Left ventricle myocardium inferior (tissue), 1 donor: ENCODE measurements at regions not wholly inside any gene's neighbourhood (a gene's known extent, or its start where the extent isn't known, plus 50 kb on each side); places are given as distances from the start of the nearest gene placed in this dataset.
"Not testable (repeated sequence)": the region's sequence is repeated elsewhere in the genome, so short reads cannot be mapped to it uniquely, and the experiment has no call there.

Experiments used
- DNase-seq: peaks from one replicate; pipeline ENCODE4 v3.0.0-alpha.2; 2020
- H3K27ac ChIP-seq: fragments of 200-600 bp; replicated peaks from 2 replicates; pipeline ENCODE4 v1.8.0; 2021
- H3K27me3 ChIP-seq: fragments of 200-600 bp; 2 replicates; pipeline ENCODE4 v1.8.0; 2021; ENCODE audit warnings: low read depth
- H3K36me3 ChIP-seq: fragments of 200-600 bp; 2 replicates; pipeline ENCODE4 v1.8.0; 2021
- H3K4me1 ChIP-seq: fragments of 200-600 bp; 2 replicates; pipeline ENCODE4 v1.8.0; 2021
- H3K4me3 ChIP-seq: fragments of 200-600 bp; 2 replicates; pipeline ENCODE4 v1.8.0; 2021; ENCODE audit warnings: mild to moderate bottlenecking, moderate library complexity
- H3K9me3 ChIP-seq: fragments of 200-600 bp; replicated peaks from 2 replicates; pipeline ENCODE4 v1.8.0; 2021
- intact Hi-C: fragments of 100-400 bp; cut with micrococcal nuclease; formaldehyde crosslinking; loops from one replicate; pipeline ENCODE4 v1.11.0; 2022
- TF ChIP-seq, protein P1 (sequence below): fragments of 200-600 bp; IDR thresholded peaks from 2 replicates; pipeline ENCODE4 v1.8.0; 2021; ENCODE audit warnings: antibody characterized with exemption, mild to moderate bottlenecking, borderline replicate concordance
- donor health status: DM: no; HTN: yes; CAD: no; lungs with severe emphysema.

- TF ChIP-seq, protein P1, sequence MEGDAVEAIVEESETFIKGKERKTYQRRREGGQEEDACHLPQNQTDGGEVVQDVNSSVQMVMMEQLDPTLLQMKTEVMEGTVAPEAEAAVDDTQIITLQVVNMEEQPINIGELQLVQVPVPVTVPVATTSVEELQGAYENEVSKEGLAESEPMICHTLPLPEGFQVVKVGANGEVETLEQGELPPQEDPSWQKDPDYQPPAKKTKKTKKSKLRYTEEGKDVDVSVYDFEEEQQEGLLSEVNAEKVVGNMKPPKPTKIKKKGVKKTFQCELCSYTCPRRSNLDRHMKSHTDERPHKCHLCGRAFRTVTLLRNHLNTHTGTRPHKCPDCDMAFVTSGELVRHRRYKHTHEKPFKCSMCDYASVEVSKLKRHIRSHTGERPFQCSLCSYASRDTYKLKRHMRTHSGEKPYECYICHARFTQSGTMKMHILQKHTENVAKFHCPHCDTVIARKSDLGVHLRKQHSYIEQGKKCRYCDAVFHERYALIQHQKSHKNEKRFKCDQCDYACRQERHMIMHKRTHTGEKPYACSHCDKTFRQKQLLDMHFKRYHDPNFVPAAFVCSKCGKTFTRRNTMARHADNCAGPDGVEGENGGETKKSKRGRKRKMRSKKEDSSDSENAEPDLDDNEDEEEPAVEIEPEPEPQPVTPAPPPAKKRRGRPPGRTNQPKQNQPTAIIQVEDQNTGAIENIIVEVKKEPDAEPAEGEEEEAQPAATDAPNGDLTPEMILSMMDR: no peak
- Histone ChIP-seq H3K27ac (no peak overlapping the region), H3K4me1 (no peaks in the 10 kb centered on the region), H3K9me3 (peaks cover 17% of the 10 kb centered on the region), H3K36me3 (no peaks in the 10 kb centered on the region), H3K27me3 (no peaks in the 10 kb centered on the region), H3K4me3 (no peak overlapping the region)
- no peak for DNase-seq
- intact Hi-C loops: no loop called here
Measured at GRCh38 chr5:163861670-163862069, 356.3 kb downstream of the MAT2B start.

GRCh38 chr5:163867324-163867723 lies 361.9 kb downstream of the MAT2B start:
- H3K36me3 ChIP-seq: no peaks in the 10 kb centered on the region
- H3K27me3 ChIP-seq: no peaks in the 10 kb centered on the region
- H3K4me1 ChIP-seq: no peaks in the 10 kb centered on the region
- no peak for DNase-seq
- no peak overlapping the region for H3K27ac ChIP-seq
- TF ChIP-seq, protein P1: no peak
- no peak overlapping the region for H3K4me3 ChIP-seq
- H3K9me3 ChIP-seq: no peaks in the 10 kb centered on the region
- intact Hi-C loops: no loop called here

- Histone ChIP-seq H3K4me1 (no peaks in the 10 kb centered on the region), H3K4me3 (no peak overlapping the region), H3K27me3 (no peaks in the 10 kb centered on the region), H3K27ac (no peak overlapping the region), H3K9me3 (no peaks in the 10 kb centered on the region), H3K36me3 (no peaks in the 10 kb centered on the region)
- no peak for DNase-seq
- TF ChIP-seq, protein P1: no peak
- intact Hi-C loops: no loop called here
Measured at GRCh38 chr5:163867738-163868137, 362.3 kb downstream of the MAT2B start.

- no peaks in the 10 kb centered on the region for H3K4me1 ChIP-seq
- TF ChIP-seq, protein P1: no peak
- no peaks in the 10 kb centered on the region for H3K27me3 ChIP-seq
- intact Hi-C loops: no loop called here
- H3K9me3 ChIP-seq: no peaks in the 10 kb centered on the region
- DNase-seq: no peak
- no peaks in the 10 kb centered on the region for H3K36me3 ChIP-seq
- H3K27ac ChIP-seq: no peak overlapping the region
- no peak overlapping the region for H3K4me3 ChIP-seq
Measured at GRCh38 chr5:163869581-163869980, 364.2 kb downstream of the MAT2B start.

- H3K4me1 ChIP-seq: no peaks in the 10 kb centered on the region
- TF ChIP-seq, protein P1: no peak
Measured at GRCh38 chr5:163870441-163870840, 365.0 kb downstream of the MAT2B start.

DNA sequence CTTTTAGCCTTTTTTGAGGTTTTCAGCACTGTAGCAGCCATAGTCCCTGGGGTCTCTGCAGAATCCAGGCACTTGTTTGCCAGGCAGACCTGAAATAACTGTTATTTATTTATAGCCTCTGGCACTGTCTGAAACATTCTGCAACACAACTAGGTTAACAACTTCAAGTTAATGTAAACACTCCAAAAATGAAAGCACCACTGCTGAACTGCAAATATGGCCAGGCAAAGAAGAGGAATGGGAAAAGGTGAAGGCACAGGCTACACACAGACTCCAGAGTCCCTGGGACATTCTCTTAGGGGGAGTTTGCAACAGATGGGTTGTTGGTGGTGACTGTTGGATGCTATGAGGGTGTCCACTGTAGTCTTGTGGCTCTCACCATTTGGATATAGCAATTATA lies 369.0 kb downstream of the MAT2B start:
- Histone ChIP-seq H3K4me3 (no peak overlapping the region), H3K4me1 (no peaks in the 10 kb centered on the region)
- no peak for DNase-seq

More at GRCh38 chr5:163870441-163870840, 365.0 kb downstream of the MAT2B start:
- no peaks in the 10 kb centered on the region for H3K27me3 ChIP-seq
- DNase-seq: no peak
- no peak overlapping the region for H3K4me3 ChIP-seq
- intact Hi-C loops: no loop called here
- no peak overlapping the region for H3K27ac ChIP-seq
- no peaks in the 10 kb centered on the region for H3K36me3 ChIP-seq
- no peaks in the 10 kb centered on the region for H3K9me3 ChIP-seq

GRCh38 chr5:163874912-163875311 lies 369.5 kb downstream of the MAT2B start:
- H3K4me3 ChIP-seq, H3K9me3 ChIP-seq, H3K27ac ChIP-seq, H3K4me1 ChIP-seq, H3K36me3 ChIP-seq, intact Hi-C loops, DNase-seq, H3K27me3 ChIP-seq: not testable (repeated sequence)

More for the DNA sequence above, 369.0 kb downstream of the MAT2B start:
- intact Hi-C loops: no loop called here
- no peaks in the 10 kb centered on the region for H3K36me3 ChIP-seq
- TF ChIP-seq, protein P1: no peak
- no peaks in the 10 kb centered on the region for H3K9me3 ChIP-seq
- H3K27me3 ChIP-seq: no peaks in the 10 kb centered on the region
- no peak overlapping the region for H3K27ac ChIP-seq
